ENCODE measurements at regions not wholly inside any gene's neighbourhood (a gene's known extent, or its start where the extent isn't known, plus 50 kb on each side); places are given as distances from the start of the nearest gene placed in this dataset.

DNA sequence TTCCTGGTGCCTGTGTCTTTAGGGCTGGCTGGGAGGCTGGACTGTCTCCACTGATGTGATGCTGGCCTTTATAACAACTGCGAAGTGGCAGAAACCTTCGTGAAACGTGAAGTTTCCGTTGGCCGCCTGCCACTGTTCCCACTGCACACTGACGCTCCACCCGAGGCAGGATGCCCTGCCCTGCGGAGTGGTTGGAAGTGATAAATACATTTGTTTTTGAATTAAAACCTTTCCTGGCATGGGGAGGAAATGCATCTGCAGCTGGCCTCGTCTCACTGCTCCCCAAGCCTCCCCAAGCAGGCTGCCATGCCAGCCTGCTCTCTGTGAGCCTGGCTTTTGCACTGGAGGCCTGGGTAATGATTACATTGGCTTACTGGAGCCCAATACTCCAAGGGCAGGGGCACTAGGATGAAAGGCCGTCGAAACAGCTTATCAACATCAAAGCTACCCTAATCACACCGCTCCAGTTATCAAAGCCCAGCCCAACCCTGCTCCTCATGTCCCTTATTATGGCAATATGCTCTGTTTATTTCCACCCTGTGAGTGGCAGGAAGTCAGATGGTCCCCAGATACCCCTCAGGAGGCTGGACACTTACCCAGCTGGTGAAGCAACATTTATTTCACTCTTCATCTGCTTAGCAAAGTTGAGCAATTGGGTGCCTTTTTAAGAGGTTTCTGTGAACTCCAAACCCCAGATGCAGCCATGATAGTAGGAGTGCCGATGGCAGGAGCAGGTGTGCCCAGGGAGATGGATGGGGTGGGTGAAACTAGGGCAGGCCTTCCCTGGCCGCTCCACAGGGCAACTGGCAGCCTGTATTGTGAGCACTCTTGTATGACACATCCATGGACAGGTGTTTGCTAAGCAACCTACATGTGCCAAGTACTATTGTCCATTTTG is 97.4 kb upstream of the ITGA6 start:
- no peaks in the 10 kb centered on the region for H3K36me3 Mint-ChIP-seq
- DNase-seq = no peak
- no peaks in the 10 kb centered on the region for H3K4me1 Mint-ChIP-seq
- H3K27ac Mint-ChIP-seq = no peak overlapping the region
- POLR2A ChIA-PET = no interaction called here
- H3K27me3 Mint-ChIP-seq = no peaks in the 10 kb centered on the region
- ATAC-seq (ENCODE audit: low read depth) = no peak
- no peak overlapping the region for H3K4me3 Mint-ChIP-seq
- peaks cover 4% of the 10 kb centered on the region for H3K9me3 Mint-ChIP-seq

DNA sequence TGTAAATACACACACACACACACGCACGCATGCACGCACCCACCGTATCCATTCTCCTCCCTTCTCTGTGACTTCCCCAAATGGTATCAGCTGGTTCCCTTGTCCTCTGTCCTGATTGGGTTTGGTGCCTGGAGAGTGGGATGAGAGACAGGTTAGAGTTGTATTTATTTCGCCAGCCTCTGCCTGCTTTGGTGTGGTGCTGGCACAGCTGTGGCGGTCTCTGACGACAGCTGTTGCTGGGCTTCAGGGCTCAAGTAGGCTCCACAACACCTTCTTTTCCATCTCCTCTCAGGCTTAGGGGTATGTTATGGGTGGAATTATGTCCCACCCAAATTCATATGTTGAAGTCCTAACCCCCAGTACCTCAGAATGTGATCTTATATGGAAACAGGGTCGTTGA is 94.9 kb upstream of the ITGA6 start:
- DNase-seq (no peak), ATAC-seq (ENCODE audit: low read depth) (no peak)
- Mint-ChIP-seq H3K4me3 (no peak overlapping the region), H3K27ac (no peak overlapping the region), H3K9me3 (peaks cover under 1% of the 10 kb centered on the region), H3K27me3 (peaks cover 4% of the 10 kb centered on the region), H3K36me3 (no peaks in the 10 kb centered on the region), H3K4me1 (no peaks in the 10 kb centered on the region)
- POLR2A ChIA-PET = no interaction called here

DNA sequence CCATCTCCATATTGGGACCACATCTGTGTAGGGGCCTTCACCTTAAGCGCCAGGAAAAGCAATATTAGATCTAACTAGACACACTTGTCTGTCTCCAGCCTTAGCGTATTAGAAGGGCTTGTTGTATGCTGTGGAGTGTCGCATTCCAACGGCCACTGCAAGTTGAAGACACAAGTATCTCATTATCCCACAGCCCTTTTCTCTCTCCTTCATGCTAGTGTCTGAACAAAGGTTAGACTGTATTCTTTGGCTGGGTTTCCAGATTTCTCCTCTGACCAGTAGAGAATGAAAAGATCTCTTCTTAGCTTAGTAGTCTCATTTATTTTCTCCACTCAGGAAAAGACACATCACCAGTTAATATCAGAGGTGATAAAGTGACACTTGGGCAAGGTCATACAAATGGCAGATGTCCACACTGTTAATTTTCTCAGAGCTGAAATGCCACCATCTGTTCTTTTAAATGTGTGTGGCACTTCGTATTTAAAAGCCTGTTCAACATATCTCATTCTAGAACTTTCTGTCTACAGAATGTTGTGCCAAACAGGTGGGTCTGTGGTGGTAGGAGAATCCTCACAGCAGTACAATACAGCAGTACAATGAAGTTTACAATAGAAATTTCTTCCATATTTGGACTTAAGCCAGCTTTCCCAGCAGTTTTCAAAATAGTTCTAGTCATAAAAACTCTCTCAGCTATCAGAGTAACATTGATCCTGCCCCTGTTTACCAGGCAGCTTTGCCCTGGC is 94.0 kb upstream of the ITGA6 start:
- ATAC-seq (ENCODE audit: low read depth) (no peak), DNase-seq (no peak)
- no peaks in the 10 kb centered on the region for H3K9me3 Mint-ChIP-seq
- H3K27me3 Mint-ChIP-seq = peaks cover 4% of the 10 kb centered on the region
- H3K36me3 Mint-ChIP-seq = no peaks in the 10 kb centered on the region
- H3K4me1 Mint-ChIP-seq = no peaks in the 10 kb centered on the region
- H3K27ac Mint-ChIP-seq = no peak overlapping the region
- no peak overlapping the region for H3K4me3 Mint-ChIP-seq
- POLR2A ChIA-PET = no interaction called here

DNA sequence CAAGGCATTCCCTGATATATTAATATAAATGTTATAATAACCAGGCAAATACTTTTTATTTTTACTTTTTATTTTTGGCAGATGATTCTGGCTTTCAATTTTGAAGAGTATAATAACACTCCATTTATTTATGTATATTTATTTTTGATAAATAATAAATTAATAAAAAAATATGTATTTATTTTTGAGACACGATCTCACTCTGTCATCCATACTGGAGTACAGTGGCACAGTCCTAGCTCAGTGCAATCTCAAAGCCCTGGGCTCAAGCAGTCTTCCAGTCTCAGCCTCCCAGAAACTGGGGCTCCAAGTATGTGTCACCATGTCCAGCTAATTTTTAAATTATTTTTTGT is 93.4 kb upstream of the ITGA6 start:
- Mint-ChIP-seq H3K27ac (no peak overlapping the region), H3K4me1 (peaks cover under 1% of the 10 kb centered on the region), H3K4me3 (no peak overlapping the region), H3K27me3 (peaks cover 4% of the 10 kb centered on the region), H3K36me3 (no peaks in the 10 kb centered on the region), H3K9me3 (no peaks in the 10 kb centered on the region)
- POLR2A ChIA-PET = no interaction called here
- no peak for ATAC-seq (ENCODE audit: low read depth)
- no peak for DNase-seq

- POLR2A ChIA-PET = interaction anchor here (0.6 kb wide), 1 partner anchor 541 kb away, joined by 4 read pairs; no protein-coding TSS in a partner anchor
- Mint-ChIP-seq H3K9me3 (no peaks in the 10 kb centered on the region), H3K27ac (no peak overlapping the region), H3K4me3 (no peak overlapping the region), H3K4me1 (peaks cover 10% of the 10 kb centered on the region), H3K36me3 (no peaks in the 10 kb centered on the region), H3K27me3 (peaks cover 4% of the 10 kb centered on the region)
- ATAC-seq (ENCODE audit: low read depth) (no peak), DNase-seq (no peak)
Observed at GRCh38 chr2:172334988-172335387, 92.4 kb upstream of the ITGA6 start.

DNA sequence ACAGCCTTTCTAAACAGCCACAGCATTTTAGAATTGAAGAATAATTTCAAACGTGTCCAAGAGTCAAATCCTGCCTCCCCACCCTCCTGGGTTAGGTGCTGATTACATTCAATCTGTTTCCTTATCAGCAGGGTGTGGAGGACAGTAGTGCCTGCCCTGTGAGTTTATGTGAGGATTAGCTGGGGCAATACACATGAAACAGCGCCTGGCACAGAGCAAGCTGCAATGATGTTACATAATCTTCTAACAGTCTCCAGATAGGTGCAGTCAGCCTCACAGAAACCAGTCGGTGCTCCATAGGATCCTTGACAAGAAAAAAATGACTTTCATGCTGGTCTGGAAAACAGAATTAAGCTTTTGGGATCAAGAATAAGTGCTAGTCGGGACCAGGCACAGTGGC is 91.7 kb upstream of the ITGA6 start:
- H3K4me1 Mint-ChIP-seq = peaks cover 16% of the 10 kb centered on the region
- ATAC-seq (ENCODE audit: low read depth) (no peak), DNase-seq (no peak)
- peaks cover 4% of the 10 kb centered on the region for H3K27me3 Mint-ChIP-seq
- no peak overlapping the region for H3K27ac Mint-ChIP-seq
- POLR2A ChIA-PET = no interaction called here
- H3K36me3 Mint-ChIP-seq = no peaks in the 10 kb centered on the region
- H3K9me3 Mint-ChIP-seq = no peaks in the 10 kb centered on the region
- no peak overlapping the region for H3K4me3 Mint-ChIP-seq

DNA sequence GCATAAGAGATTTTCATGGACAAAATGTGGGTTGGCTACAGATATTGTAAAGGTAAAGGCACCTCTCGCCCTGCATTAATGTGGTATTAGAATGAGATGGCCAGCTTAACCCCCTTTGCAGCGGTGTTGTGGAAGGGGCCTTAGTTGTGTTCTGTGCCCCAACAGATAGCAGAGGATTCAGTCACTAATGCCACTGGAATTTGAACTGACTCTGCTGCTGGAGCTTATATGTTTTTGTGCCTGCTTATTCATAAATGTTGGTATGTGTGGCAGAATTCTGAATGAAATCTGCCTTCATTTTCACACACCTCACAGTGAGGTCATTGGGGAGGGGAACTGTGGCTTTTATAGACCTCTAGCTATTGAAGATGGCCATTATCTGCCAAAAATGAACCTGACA is 90.7 kb upstream of the ITGA6 start:
- no peak overlapping the region for H3K27ac Mint-ChIP-seq
- H3K4me3 Mint-ChIP-seq = no peak overlapping the region
- H3K27me3 Mint-ChIP-seq = peaks cover 4% of the 10 kb centered on the region
- ATAC-seq (ENCODE audit: low read depth) (no peak), DNase-seq (no peak)
- POLR2A ChIA-PET = no interaction called here
- H3K4me1 Mint-ChIP-seq = peaks cover 16% of the 10 kb centered on the region
- no peaks in the 10 kb centered on the region for H3K36me3 Mint-ChIP-seq
- H3K9me3 Mint-ChIP-seq = no peaks in the 10 kb centered on the region

GRCh38 chr2:172339371-172340010 is 87.9 kb upstream of the ITGA6 start:
- peak; percentile 66 for ATAC-seq (ENCODE audit: low read depth)
- Mint-ChIP-seq H3K4me1 (peaks cover 21% of the 10 kb centered on the region), H3K27ac (peak overlapping the region; percentile 75), H3K9me3 (peaks cover 8% of the 10 kb centered on the region), H3K36me3 (peaks cover 1% of the 10 kb centered on the region), H3K27me3 (peaks cover 6% of the 10 kb centered on the region), H3K4me3 (peak overlapping the region; percentile 76)
- peak; percentile 35 for DNase-seq
- POLR2A ChIA-PET = interaction anchor here (1.1 kb wide), 1 partner anchor 123 kb away, joined by 3 read pairs; no protein-coding TSS in a partner anchor

- Mint-ChIP-seq H3K4me3 (peak overlapping the region; percentile 76), H3K36me3 (peaks cover 1% of the 10 kb centered on the region), H3K4me1 (peaks cover 21% of the 10 kb centered on the region), H3K27me3 (peaks cover 5% of the 10 kb centered on the region), H3K9me3 (peaks cover 8% of the 10 kb centered on the region), H3K27ac (peak overlapping the region; percentile 75)
- ATAC-seq (ENCODE audit: low read depth) = no peak
- POLR2A ChIA-PET = no interaction called here
- no peak for DNase-seq
Observed at GRCh38 chr2:172340394-172340793, 87.0 kb upstream of the ITGA6 start.

DNA sequence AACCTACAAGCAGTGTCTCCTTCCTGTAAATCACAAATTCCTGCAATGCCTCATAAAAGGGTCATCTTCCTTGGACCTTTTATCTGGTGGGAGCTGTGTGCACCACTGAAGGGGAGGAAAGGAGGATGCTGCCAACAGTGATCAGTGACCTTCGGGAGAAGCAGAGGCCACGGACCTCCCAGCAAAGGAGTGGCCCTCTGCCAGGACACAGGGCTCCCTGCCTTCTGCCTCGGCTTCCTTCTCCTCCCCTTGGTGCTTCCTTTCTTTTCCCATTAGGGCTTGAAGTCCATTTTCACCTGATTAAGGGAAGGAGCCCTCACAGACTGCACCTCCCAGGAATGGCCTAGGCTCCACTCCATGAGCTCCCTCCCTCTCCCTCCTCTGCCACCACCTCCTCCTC is 85.3 kb upstream of the ITGA6 start:
- peaks cover 21% of the 10 kb centered on the region for H3K4me1 Mint-ChIP-seq
- H3K27me3 Mint-ChIP-seq = peaks cover 2% of the 10 kb centered on the region
- H3K27ac Mint-ChIP-seq = no peak overlapping the region
- POLR2A ChIA-PET = no interaction called here
- no peak for DNase-seq
- ATAC-seq (ENCODE audit: low read depth) = no peak
- H3K4me3 Mint-ChIP-seq = no peak overlapping the region
- H3K9me3 Mint-ChIP-seq = peaks cover 11% of the 10 kb centered on the region
- H3K36me3 Mint-ChIP-seq = peaks cover 1% of the 10 kb centered on the region

DNA sequence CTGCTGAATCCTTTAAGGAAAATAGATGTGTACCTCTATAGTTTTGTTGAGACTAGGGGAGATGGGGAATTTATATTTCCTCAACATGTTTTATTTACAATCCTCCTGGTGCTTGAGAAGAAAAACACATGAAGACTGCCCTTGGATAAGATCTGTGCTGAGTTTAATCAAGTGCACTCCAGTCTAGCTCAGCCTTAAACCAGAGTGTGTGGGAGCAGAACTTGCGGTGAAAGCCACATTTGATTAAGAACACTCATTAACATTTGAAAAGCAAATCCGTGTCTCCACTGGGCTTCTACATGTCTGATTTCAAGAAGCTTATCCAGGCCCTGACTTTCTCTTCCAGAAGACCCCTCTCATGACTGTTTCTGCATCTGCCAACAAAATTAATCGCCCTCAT is 84.8 kb upstream of the ITGA6 start:
- no peak for DNase-seq
- Mint-ChIP-seq H3K27ac (no peak overlapping the region), H3K4me3 (no peak overlapping the region), H3K27me3 (peaks cover 2% of the 10 kb centered on the region), H3K36me3 (peaks cover 1% of the 10 kb centered on the region), H3K9me3 (peaks cover 11% of the 10 kb centered on the region), H3K4me1 (peaks cover 21% of the 10 kb centered on the region)
- ATAC-seq (ENCODE audit: low read depth) = no peak
- POLR2A ChIA-PET = no interaction called here

DNA sequence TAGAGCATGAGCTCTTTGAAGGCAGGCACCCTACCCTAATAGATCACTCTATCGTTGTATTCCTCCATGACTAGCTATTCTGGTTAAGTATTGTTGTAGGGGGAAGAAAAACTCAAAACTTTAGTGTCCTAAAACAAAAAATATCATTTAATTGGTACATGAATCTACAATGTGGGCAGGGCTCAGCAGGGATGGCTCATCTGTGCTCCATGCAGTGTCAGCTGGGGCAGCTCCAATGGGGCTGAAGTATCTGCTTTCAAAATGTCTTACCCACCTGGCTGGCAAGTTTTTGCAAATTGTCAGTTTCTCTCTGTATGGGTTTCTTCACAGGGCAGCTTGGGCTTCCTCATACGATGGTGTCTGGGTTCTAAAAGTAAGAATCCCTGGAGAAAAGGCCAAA is 83.2 kb upstream of the ITGA6 start:
- H3K4me1 Mint-ChIP-seq = peaks cover 19% of the 10 kb centered on the region
- peaks cover 9% of the 10 kb centered on the region for H3K27me3 Mint-ChIP-seq
- H3K4me3 Mint-ChIP-seq = no peak overlapping the region
- DNase-seq = no peak
- H3K9me3 Mint-ChIP-seq = peaks cover 11% of the 10 kb centered on the region
- peaks cover 1% of the 10 kb centered on the region for H3K36me3 Mint-ChIP-seq
- POLR2A ChIA-PET = no interaction called here
- ATAC-seq (ENCODE audit: low read depth) = no peak
- H3K27ac Mint-ChIP-seq = no peak overlapping the region

- Mint-ChIP-seq H3K4me1 (peaks cover 6% of the 10 kb centered on the region), H3K27ac (no peak overlapping the region), H3K27me3 (peaks cover 9% of the 10 kb centered on the region), H3K36me3 (peaks cover 1% of the 10 kb centered on the region), H3K9me3 (peaks cover 11% of the 10 kb centered on the region), H3K4me3 (no peak overlapping the region)
- POLR2A ChIA-PET = no interaction called here
- no peak for ATAC-seq (ENCODE audit: low read depth)
- DNase-seq = no peak
Observed at GRCh38 chr2:172345956-172346555, 81.3 kb upstream of the ITGA6 start.

All from activated naive CD8-positive, alpha-beta T cell treated with anti-CD3 and anti-CD28 coated beads, Interleukin-2, amount 10 ng/mL, durations not matched to agents 7 days and 5 days (primary cell).